Nephron progenitor cell (in vitro differentiated cells): ENCODE measurements at regions not wholly inside any gene's neighbourhood (a gene's known extent, or its start where the extent isn't known, plus 50 kb on each side); places are given as distances from the start of the nearest gene placed in this dataset.

Source experiments
- DNase-seq: peaks from one replicate; pipeline ENCODE4 v3.0.0; 2021
- H3K27ac Mint-ChIP-seq: 2 replicates; pipeline ENCODE4 v1.8.0; 2021; ENCODE audit warnings: mild to moderate bottlenecking, moderate library complexity, mixed read lengths
- H3K27me3 Mint-ChIP-seq: 2 replicates; pipeline ENCODE4 v1.8.0; 2021; ENCODE audit warnings: mild to moderate bottlenecking, low read depth, mixed read lengths; ENCODE audit not compliant: poor library complexity
- H3K36me3 Mint-ChIP-seq: 2 replicates; pipeline ENCODE4 v1.8.0; 2021; ENCODE audit warnings: low read depth, mixed read lengths
- H3K4me1 Mint-ChIP-seq: 2 replicates; pipeline ENCODE4 v1.8.0; 2021; ENCODE audit warnings: mixed read lengths
- H3K4me3 Mint-ChIP-seq: 2 replicates; pipeline ENCODE4 v1.8.0; 2021; ENCODE audit warnings: mild to moderate bottlenecking, moderate library complexity, mixed read lengths
- H3K9me3 Mint-ChIP-seq: 2 replicates; pipeline ENCODE4 v1.8.0; 2021; ENCODE audit warnings: mild to moderate bottlenecking, moderate library complexity, mixed read lengths
- TF ChIP-seq, protein P1 (sequence below): fragments of 200-600 bp; sonication (generic); IDR thresholded peaks from 2 replicates; pipeline ENCODE4 v1.5.0; 2021; ENCODE audit warnings: antibody characterized with exemption

- Mint-ChIP-seq H3K27me3 (no peaks in the 10 kb centered on the region), H3K36me3 (no peaks in the 10 kb centered on the region), H3K9me3 (peaks cover 19% of the 10 kb centered on the region), H3K4me3 (no peak overlapping the region), H3K4me1 (peaks cover 4% of the 10 kb centered on the region), H3K27ac (no peak overlapping the region)
- no peak for DNase-seq
- TF ChIP-seq, protein P1, sequence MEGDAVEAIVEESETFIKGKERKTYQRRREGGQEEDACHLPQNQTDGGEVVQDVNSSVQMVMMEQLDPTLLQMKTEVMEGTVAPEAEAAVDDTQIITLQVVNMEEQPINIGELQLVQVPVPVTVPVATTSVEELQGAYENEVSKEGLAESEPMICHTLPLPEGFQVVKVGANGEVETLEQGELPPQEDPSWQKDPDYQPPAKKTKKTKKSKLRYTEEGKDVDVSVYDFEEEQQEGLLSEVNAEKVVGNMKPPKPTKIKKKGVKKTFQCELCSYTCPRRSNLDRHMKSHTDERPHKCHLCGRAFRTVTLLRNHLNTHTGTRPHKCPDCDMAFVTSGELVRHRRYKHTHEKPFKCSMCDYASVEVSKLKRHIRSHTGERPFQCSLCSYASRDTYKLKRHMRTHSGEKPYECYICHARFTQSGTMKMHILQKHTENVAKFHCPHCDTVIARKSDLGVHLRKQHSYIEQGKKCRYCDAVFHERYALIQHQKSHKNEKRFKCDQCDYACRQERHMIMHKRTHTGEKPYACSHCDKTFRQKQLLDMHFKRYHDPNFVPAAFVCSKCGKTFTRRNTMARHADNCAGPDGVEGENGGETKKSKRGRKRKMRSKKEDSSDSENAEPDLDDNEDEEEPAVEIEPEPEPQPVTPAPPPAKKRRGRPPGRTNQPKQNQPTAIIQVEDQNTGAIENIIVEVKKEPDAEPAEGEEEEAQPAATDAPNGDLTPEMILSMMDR, result no peak
Observed at GRCh38 chr17:33438139-33438538, 145.0 kb upstream of the ASIC2 start.

GRCh38 chr17:33438578-33438977, 145.5 kb upstream of the ASIC2 start:
- H3K27ac Mint-ChIP-seq, result peak overlapping the region; percentile 57
- no peaks in the 10 kb centered on the region for H3K27me3 Mint-ChIP-seq
- no peak for DNase-seq
- peaks cover 4% of the 10 kb centered on the region for H3K4me1 Mint-ChIP-seq
- H3K4me3 Mint-ChIP-seq, result no peak overlapping the region
- TF ChIP-seq, protein P1, result no peak
- H3K36me3 Mint-ChIP-seq, result no peaks in the 10 kb centered on the region
- peaks cover 20% of the 10 kb centered on the region for H3K9me3 Mint-ChIP-seq

DNA sequence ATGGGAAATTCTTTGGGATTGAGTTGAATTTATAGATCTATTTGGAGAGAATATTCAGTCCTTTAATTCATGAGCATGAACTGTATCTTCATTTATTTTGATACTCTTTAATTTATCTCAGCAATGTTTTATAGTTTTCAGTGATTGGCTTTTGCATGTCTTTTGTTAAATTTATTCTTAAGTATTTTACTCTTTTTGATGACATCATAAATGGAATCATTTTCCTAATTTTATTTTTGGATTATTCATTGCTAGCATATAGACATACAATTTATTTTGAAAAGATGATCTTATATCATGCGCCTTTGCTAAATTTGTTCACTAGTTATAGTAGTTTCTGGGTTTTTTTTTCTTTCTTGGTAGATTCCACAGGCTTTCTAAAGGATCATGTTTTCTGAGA, 149.2 kb upstream of the ASIC2 start:
- Mint-ChIP-seq H3K27me3 (no peaks in the 10 kb centered on the region), H3K4me1 (peaks cover 8% of the 10 kb centered on the region), H3K9me3 (peaks cover 20% of the 10 kb centered on the region), H3K27ac (no peak overlapping the region), H3K36me3 (no peaks in the 10 kb centered on the region), H3K4me3 (no peak overlapping the region)
- TF ChIP-seq, protein P1, result no peak
- no peak for DNase-seq

- H3K27me3 Mint-ChIP-seq, result no peaks in the 10 kb centered on the region
- DNase-seq, result no peak
- H3K36me3 Mint-ChIP-seq, result no peaks in the 10 kb centered on the region
- TF ChIP-seq, protein P1, result no peak
- peaks cover 8% of the 10 kb centered on the region for H3K4me1 Mint-ChIP-seq
- H3K4me3 Mint-ChIP-seq, result no peak overlapping the region
- H3K9me3 Mint-ChIP-seq, result peaks cover 34% of the 10 kb centered on the region
- H3K27ac Mint-ChIP-seq, result no peak overlapping the region
Observed at GRCh38 chr17:33444731-33445130, 151.6 kb upstream of the ASIC2 start.

GRCh38 chr17:33447090-33447489, 154.0 kb upstream of the ASIC2 start:
- no peak overlapping the region for H3K4me3 Mint-ChIP-seq
- H3K27ac Mint-ChIP-seq, result no peak overlapping the region
- H3K9me3 Mint-ChIP-seq, result peaks cover 25% of the 10 kb centered on the region
- TF ChIP-seq, protein P1, result no peak
- no peaks in the 10 kb centered on the region for H3K36me3 Mint-ChIP-seq
- H3K4me1 Mint-ChIP-seq, result peaks cover 15% of the 10 kb centered on the region
- no peak for DNase-seq
- no peaks in the 10 kb centered on the region for H3K27me3 Mint-ChIP-seq

DNA sequence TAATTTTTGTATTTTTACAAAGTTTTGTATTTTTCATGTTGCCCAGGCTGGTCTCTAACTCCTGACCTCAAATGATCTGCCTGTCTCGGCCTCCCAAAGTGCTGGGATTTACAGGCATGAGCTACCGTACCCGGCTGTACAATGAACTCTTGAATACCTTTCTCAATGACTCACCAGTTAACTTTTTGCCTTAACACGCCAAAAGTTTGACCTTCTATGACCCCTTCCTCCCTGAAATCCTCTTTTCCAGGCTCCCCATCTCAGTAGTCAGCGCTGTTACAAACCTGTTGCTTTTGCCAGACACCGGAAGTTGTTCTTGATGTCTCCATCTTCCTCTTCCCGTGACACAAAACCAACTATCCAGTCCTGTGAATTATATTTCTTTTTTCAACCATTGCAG, 158.1 kb upstream of the ASIC2 start:
- peaks cover 10% of the 10 kb centered on the region for H3K27me3 Mint-ChIP-seq
- H3K4me1 Mint-ChIP-seq, result peaks cover 21% of the 10 kb centered on the region
- TF ChIP-seq, protein P1, result no peak
- H3K36me3 Mint-ChIP-seq, result no peaks in the 10 kb centered on the region
- peaks cover 14% of the 10 kb centered on the region for H3K9me3 Mint-ChIP-seq
- no peak for DNase-seq
- no peak overlapping the region for H3K4me3 Mint-ChIP-seq
- H3K27ac Mint-ChIP-seq, result no peak overlapping the region
